ENCODE measurements at regions not wholly inside any gene's neighbourhood (a gene's known extent, or its start where the extent isn't known, plus 50 kb on each side); places are given as distances from the start of the nearest gene placed in this dataset.

DNA sequence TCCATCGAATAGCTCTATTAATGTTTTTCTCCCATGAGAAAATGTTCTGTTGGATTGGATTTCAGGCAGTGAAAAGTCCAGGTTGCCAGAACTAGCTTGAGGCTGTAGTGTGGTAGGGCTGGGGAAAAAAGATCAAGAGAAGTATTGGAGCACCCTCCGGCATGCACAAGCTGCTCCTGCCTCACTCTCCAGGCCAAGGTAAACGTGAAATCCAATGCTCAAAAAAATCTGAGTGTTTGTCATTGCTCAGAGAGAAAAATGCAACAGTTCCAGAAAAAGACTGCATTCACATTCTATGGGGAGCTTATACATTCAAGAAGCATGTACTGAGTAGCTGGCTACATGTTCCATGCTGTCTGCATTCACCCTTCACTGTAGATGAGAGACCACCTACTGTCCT, 680.9 kb upstream of the TBX3 start:
- intact Hi-C loops (cut with DNase I; ENCODE audit: low total_unique reads), result no loop called here
- 61 to 65% methylated on average over 3 of the region's 3 CpGs for WGBS, 2 donors

DNA sequence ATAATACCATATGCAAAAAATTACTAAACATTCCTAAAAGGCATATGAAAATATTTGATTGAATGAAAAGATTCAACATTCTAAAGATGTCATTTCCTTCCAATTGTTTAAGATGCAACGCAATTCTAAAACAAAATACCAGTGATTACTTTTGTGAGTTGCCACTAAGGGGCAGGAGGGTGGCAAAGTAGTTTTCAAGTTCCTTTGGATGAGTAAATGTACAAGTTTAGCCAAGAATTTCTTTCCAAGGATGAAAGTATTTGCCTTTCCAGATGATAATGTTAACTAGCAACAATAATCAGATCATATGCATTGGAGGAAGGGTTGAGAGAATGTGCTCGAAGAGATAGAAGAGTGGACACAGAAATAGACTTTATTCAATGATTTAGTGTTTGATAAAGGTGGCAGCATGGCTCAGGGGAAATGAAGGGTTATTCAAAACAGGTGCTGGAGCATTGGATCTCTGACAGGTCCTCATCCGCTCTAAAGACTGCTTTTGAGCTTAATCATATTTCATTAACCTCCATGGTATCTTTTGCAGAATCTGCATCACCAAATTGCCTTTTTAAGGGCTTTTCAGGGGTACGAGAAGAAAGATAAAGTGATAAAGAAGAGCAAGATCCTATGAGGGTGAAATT, 678.5 kb upstream of the TBX3 start:
- no peak for DNase-seq (ENCODE audit: low spot score in 2 of 2)
- WGBS, 2 donors, result 37 to 45% methylated on average over 4 of the region's 4 CpGs
- H3K4me3 ChIP-seq (ENCODE audit: low read depth, poor library complexity, severe bottlenecking), result no peak overlapping the region
- TF ChIP-seq POLR2A (IDR thresholded peaks at IDR 0.05), result no peak
- TF ChIP-seq, protein P1, sequence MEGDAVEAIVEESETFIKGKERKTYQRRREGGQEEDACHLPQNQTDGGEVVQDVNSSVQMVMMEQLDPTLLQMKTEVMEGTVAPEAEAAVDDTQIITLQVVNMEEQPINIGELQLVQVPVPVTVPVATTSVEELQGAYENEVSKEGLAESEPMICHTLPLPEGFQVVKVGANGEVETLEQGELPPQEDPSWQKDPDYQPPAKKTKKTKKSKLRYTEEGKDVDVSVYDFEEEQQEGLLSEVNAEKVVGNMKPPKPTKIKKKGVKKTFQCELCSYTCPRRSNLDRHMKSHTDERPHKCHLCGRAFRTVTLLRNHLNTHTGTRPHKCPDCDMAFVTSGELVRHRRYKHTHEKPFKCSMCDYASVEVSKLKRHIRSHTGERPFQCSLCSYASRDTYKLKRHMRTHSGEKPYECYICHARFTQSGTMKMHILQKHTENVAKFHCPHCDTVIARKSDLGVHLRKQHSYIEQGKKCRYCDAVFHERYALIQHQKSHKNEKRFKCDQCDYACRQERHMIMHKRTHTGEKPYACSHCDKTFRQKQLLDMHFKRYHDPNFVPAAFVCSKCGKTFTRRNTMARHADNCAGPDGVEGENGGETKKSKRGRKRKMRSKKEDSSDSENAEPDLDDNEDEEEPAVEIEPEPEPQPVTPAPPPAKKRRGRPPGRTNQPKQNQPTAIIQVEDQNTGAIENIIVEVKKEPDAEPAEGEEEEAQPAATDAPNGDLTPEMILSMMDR (IDR thresholded peaks at IDR 0.05), result no peak
- intact Hi-C loops (cut with DNase I; ENCODE audit: low total_unique reads), result no loop called here

More for the DNA sequence above, 680.9 kb upstream of the TBX3 start:
- TF ChIP-seq, protein P1 (IDR thresholded peaks at IDR 0.05), result no peak
- no peak for TF ChIP-seq POLR2A (IDR thresholded peaks at IDR 0.05)
- DNase-seq (ENCODE audit: low spot score in 2 of 2), result no peak
- no peak overlapping the region for H3K4me3 ChIP-seq (ENCODE audit: low read depth, poor library complexity, severe bottlenecking)

DNA sequence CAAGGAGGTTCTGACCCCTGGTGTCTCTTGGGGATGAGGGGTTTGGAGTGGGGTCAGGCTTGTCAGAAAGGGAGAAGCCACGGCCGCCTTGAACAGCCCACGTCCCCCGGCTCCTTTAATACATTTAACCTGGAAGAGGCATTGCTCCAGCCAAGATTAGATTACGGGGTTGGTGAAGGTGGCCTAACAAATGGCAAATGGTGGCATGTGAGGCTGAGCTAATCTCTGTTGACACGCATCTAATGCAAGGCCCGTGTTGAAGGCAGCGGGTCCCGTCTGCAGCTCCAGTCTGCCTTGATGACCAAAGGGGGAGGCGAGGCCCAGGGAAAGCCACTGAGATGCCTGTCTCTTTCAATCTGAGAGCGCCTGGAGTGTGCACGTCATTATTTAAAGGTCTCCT, 673.7 kb upstream of the TBX3 start:
- TF ChIP-seq, protein P1 (IDR thresholded peaks at IDR 0.05), result no peak
- no peak for TF ChIP-seq POLR2A (IDR thresholded peaks at IDR 0.05)
- DNase-seq (ENCODE audit: low spot score in 2 of 2), result peak in 1 of 2 donors; percentile 77
- H3K4me3 ChIP-seq (ENCODE audit: low read depth, poor library complexity, severe bottlenecking), result no peak overlapping the region
- WGBS, 2 donors, result 91 to 94% methylated on average over 12 of the region's 12 CpGs
- intact Hi-C loops (cut with DNase I; ENCODE audit: low total_unique reads), result no loop called here

DNA sequence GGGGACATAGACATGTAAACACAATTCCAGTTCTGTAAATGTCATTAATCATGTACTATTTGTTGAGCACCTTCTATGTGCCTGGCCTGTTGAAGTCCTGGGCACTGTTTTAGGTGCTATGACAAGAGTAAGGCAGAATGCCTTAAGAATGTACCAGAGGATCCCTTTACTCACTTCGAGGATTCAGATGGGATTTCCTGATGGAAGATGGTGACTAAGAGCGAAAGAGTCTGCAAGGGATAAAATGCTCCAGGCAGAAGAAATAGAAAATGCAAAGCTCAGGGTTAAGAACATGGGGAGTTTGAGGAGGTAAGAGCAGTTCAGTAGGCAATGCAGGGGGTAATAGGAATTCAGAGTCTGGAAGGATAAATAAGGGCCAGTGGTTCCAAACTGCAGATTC, 671.3 kb upstream of the TBX3 start:
- WGBS, 2 donors, result 91 to 92% methylated on average over 2 of the region's 2 CpGs
- no peak overlapping the region for H3K4me3 ChIP-seq (ENCODE audit: low read depth, poor library complexity, severe bottlenecking)
- no peak for DNase-seq (ENCODE audit: low spot score in 2 of 2)
- TF ChIP-seq POLR2A (IDR thresholded peaks at IDR 0.05), result no peak
- TF ChIP-seq, protein P1 (IDR thresholded peaks at IDR 0.05), result no peak
- intact Hi-C loops (cut with DNase I; ENCODE audit: low total_unique reads), result no loop called here

DNA sequence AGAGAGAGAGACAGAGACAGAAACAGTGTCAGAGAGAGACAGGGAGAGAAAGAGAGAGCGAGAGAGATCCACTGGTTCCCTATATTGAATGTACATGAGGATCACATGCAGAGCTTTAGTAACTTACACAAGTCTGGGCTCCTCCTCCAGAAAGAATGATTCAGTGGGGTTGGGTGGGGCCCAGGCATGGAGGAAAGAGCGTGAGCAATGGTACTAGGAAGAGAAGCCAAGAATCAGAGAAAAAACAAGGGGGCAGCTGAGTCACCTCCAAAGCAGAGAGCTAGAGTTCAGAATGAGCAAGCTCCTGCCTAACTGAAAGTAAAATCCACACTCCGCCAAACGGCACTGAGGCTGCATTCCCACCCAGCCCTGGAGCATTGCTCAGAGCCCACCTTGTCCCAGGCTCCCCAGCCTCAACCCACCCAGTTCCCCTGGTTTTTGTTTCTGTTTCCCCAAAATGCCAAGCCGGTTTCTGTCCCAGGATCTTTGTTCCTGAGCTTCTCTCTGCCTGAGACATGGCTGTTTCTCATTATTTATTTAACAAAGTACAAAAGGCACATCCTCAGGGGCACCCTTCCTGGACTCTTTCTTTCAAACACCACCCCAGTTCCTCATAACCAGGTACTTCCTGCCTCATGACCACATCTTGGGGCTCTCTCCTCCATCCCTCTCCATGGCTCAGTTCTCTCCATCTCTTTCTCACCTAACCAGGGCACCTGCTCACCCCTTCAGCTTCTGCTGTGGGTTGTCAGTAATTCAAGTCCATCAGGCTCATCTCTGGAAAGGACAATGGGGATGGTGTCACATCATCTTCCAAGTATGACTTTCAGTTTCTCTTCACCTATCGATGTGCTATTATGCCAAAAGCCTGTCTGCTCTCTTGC, 670.3 kb upstream of the TBX3 start:
- intact Hi-C loops (cut with DNase I; ENCODE audit: low total_unique reads), result no loop called here
- WGBS, 2 donors, result 25 to 28% methylated on average over 6 of the region's 6 CpGs
- TF ChIP-seq POLR2A (IDR thresholded peaks at IDR 0.05), result no peak
- TF ChIP-seq, protein P1 (IDR thresholded peaks at IDR 0.05), result no peak
- no peak overlapping the region for H3K4me3 ChIP-seq (ENCODE audit: low read depth, poor library complexity, severe bottlenecking)
- DNase-seq (ENCODE audit: low spot score in 2 of 2), result peak; percentile 89 to 95

Measured in lower leg skin (tissue), 4 donors.